ENCODE measurements at regions not wholly inside any gene's neighbourhood (a gene's known extent, or its start where the extent isn't known, plus 50 kb on each side); places are given as distances from the start of the nearest gene placed in this dataset.

GRCh38 chr9:80077059-80077458 is 505.3 kb downstream of the TLE4 start:
- Histone ChIP-seq H4K20me1 (ENCODE audit: control insufficient read depth, extremely low read depth, insufficient read depth, low read length) (no peaks in the 10 kb centered on the region), H2AFZ (ENCODE audit: control insufficient read depth, low read length) (no peak overlapping the region), H3K36me3 (ENCODE audit: control insufficient read depth in 2 of 2, extremely low read depth in 1 of 2, insufficient read depth in 2 of 2, low read length in 2 of 2) (no peaks in the 10 kb centered on the region), H3K27ac (ENCODE audit: control insufficient read depth, insufficient read depth, low read length) (no peak overlapping the region), H3K4me3 (ENCODE audit: control insufficient read depth in 2 of 3, extremely low read depth in 1 of 3, insufficient read depth in 2 of 3, low read depth in 1 of 3, low read length in 3 of 3) (no peak overlapping the region), H3K9me1 (ENCODE audit: control insufficient read depth, extremely low read depth, insufficient read depth, low read length) (no peaks in the 10 kb centered on the region), H3K9ac (ENCODE audit: control insufficient read depth, extremely low read depth, insufficient read depth, low read length) (no peak overlapping the region), H3K27me3 (ENCODE audit: control insufficient read depth, extremely low read depth, insufficient read depth, low read length) (no peaks in the 10 kb centered on the region), H3K9me3 (ENCODE audit: control insufficient read depth, low read depth, low read length) (no peaks in the 10 kb centered on the region), H3K4me1 (ENCODE audit: control insufficient read depth, extremely low read depth, insufficient read depth, low read length) (no peaks in the 10 kb centered on the region), H3K4me2 (ENCODE audit: control insufficient read depth, extremely low read depth, insufficient read depth, low read depth, low read length) (no peak overlapping the region), H3K79me2 (ENCODE audit: control insufficient read depth, insufficient read depth, low read length) (no peaks in the 10 kb centered on the region)
- FAIRE-seq: no peak
- no peak for DNase-seq (ENCODE audit: low read depth, low spot score)
- dilution Hi-C loops (cut with MboI; ENCODE audit: extremely low pct_ligation_motif_present, low sequenced_read_pairs): no loop called here
- TF ChIP-seq CTCF (optimal IDR thresholded peaks at IDR 0.05 in 1 of 3, IDR thresholded peaks at IDR 0.05 in 1 of 3, conservative IDR thresholded peaks at IDR 0.05 in 1 of 3; ENCODE audit: extremely low read depth in 1 of 3, insufficient read depth in 2 of 3, low read length in 3 of 3) (no peak), EZH2 (IDR thresholded peaks at IDR 0.05; ENCODE audit: low read length) (no peak)

GRCh38 chr9:80076162-80076561 is 504.4 kb downstream of the TLE4 start:
- Histone ChIP-seq H3K4me3 (ENCODE audit: control insufficient read depth in 2 of 3, extremely low read depth in 1 of 3, insufficient read depth in 2 of 3, low read depth in 1 of 3, low read length in 3 of 3) (no peak overlapping the region), H2AFZ (ENCODE audit: control insufficient read depth, low read length) (no peak overlapping the region), H3K27ac (ENCODE audit: control insufficient read depth, insufficient read depth, low read length) (no peak overlapping the region), H4K20me1 (ENCODE audit: control insufficient read depth, extremely low read depth, insufficient read depth, low read length) (no peaks in the 10 kb centered on the region), H3K9me3 (ENCODE audit: control insufficient read depth, low read depth, low read length) (no peaks in the 10 kb centered on the region), H3K9ac (ENCODE audit: control insufficient read depth, extremely low read depth, insufficient read depth, low read length) (no peak overlapping the region), H3K27me3 (ENCODE audit: control insufficient read depth, extremely low read depth, insufficient read depth, low read length) (no peaks in the 10 kb centered on the region), H3K4me2 (ENCODE audit: control insufficient read depth, extremely low read depth, insufficient read depth, low read depth, low read length) (no peak overlapping the region), H3K4me1 (ENCODE audit: control insufficient read depth, extremely low read depth, insufficient read depth, low read length) (no peaks in the 10 kb centered on the region), H3K36me3 (ENCODE audit: control insufficient read depth in 2 of 2, extremely low read depth in 1 of 2, insufficient read depth in 2 of 2, low read length in 2 of 2) (no peaks in the 10 kb centered on the region), H3K79me2 (ENCODE audit: control insufficient read depth, insufficient read depth, low read length) (no peaks in the 10 kb centered on the region), H3K9me1 (ENCODE audit: control insufficient read depth, extremely low read depth, insufficient read depth, low read length) (no peaks in the 10 kb centered on the region)
- dilution Hi-C loops (cut with MboI; ENCODE audit: extremely low pct_ligation_motif_present, low sequenced_read_pairs): no loop called here
- no peak for FAIRE-seq
- DNase-seq (ENCODE audit: low read depth, low spot score): no peak
- TF ChIP-seq EZH2 (IDR thresholded peaks at IDR 0.05; ENCODE audit: low read length) (no peak), CTCF (optimal IDR thresholded peaks at IDR 0.05 in 1 of 3, IDR thresholded peaks at IDR 0.05 in 1 of 3, conservative IDR thresholded peaks at IDR 0.05 in 1 of 3; ENCODE audit: extremely low read depth in 1 of 3, insufficient read depth in 2 of 3, low read length in 3 of 3) (no peak)
